ENCODE measurements at regions not wholly inside any gene's neighbourhood (a gene's known extent, or its start where the extent isn't known, plus 50 kb on each side); places are given as distances from the start of the nearest gene placed in this dataset.

- TF ChIP-seq, protein P1, sequence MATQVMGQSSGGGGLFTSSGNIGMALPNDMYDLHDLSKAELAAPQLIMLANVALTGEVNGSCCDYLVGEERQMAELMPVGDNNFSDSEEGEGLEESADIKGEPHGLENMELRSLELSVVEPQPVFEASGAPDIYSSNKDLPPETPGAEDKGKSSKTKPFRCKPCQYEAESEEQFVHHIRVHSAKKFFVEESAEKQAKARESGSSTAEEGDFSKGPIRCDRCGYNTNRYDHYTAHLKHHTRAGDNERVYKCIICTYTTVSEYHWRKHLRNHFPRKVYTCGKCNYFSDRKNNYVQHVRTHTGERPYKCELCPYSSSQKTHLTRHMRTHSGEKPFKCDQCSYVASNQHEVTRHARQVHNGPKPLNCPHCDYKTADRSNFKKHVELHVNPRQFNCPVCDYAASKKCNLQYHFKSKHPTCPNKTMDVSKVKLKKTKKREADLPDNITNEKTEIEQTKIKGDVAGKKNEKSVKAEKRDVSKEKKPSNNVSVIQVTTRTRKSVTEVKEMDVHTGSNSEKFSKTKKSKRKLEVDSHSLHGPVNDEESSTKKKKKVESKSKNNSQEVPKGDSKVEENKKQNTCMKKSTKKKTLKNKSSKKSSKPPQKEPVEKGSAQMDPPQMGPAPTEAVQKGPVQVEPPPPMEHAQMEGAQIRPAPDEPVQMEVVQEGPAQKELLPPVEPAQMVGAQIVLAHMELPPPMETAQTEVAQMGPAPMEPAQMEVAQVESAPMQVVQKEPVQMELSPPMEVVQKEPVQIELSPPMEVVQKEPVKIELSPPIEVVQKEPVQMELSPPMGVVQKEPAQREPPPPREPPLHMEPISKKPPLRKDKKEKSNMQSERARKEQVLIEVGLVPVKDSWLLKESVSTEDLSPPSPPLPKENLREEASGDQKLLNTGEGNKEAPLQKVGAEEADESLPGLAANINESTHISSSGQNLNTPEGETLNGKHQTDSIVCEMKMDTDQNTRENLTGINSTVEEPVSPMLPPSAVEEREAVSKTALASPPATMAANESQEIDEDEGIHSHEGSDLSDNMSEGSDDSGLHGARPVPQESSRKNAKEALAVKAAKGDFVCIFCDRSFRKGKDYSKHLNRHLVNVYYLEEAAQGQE (IDR thresholded peaks at IDR 0.05), result no peak
- no peak for TF ChIP-seq FOXA1 (IDR thresholded peaks at IDR 0.05)
Measured at GRCh38 chr4:41410049-41410448, 127.9 kb upstream of the LIMCH1 start (continued).

GRCh38 chr4:41413670-41414411 is 124.1 kb upstream of the LIMCH1 start:
- Histone ChIP-seq H3K27ac (ENCODE audit: low read depth in 1 of 2, low read length in 2 of 2) (no peak overlapping the region), H3K9me3 (ENCODE audit: control insufficient read depth in 4 of 4, low read length in 3 of 4) (no peaks in the 10 kb centered on the region), H3K36me3 (ENCODE audit: control insufficient read depth in 4 of 4, insufficient read depth in 3 of 4, low read depth in 1 of 4, low read length in 3 of 4) (no peaks in the 10 kb centered on the region), H3K27me3 (ENCODE audit: control insufficient read depth in 4 of 4, insufficient read depth in 4 of 4, low read length in 3 of 4) (no peaks in the 10 kb centered on the region), H3K4me1 (ENCODE audit: control insufficient read depth in 4 of 4, insufficient read depth in 4 of 4, low read length in 3 of 4) (peaks cover 0 to 1% (median 0%) of the 10 kb centered on the region in 4 donors), H3K9ac (ENCODE audit: low read depth in 1 of 2, low read length in 2 of 2) (no peak overlapping the region), H3K4me3 (ENCODE audit: low read depth in 1 of 3, low read length in 3 of 3) (no peak overlapping the region)
- WGBS, result 81% methylated on average over 8 of the region's 8 CpGs
- TF ChIP-seq GABPA (IDR thresholded peaks at IDR 0.05 in 1 of 2, conservative IDR thresholded peaks at IDR 0.05 in 1 of 2) (no peak), HNF4A (conservative IDR thresholded peaks at IDR 0.05) (no peak), RXRA (IDR thresholded peaks at IDR 0.05) (no peak), YY1 (IDR thresholded peaks at IDR 0.05) (no peak)
- no peak for DNase-seq (ENCODE audit: low spot score)

DNA sequence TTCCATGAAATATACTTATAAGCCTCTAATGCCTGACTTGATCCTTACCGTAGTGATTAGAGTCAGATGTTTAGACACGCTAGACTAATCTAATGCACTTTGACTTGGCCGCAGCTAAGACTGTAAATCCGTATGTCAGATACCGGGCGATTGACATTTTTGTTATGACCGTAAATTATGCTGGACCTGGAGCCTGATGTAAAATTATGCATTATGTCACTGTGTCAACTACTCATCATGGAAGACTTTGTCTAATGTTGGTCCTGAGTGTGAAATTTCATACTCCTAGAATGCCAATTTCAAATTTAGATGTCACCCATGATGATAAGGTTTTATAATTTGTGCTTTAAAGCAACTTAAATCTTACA is 123.6 kb upstream of the LIMCH1 start:
- no peak for DNase-seq (ENCODE audit: low spot score)
- Histone ChIP-seq H3K4me3 (ENCODE audit: low read depth in 1 of 3, low read length in 3 of 3) (no peak overlapping the region), H3K27ac (ENCODE audit: low read depth in 1 of 2, low read length in 2 of 2) (no peak overlapping the region), H3K36me3 (ENCODE audit: control insufficient read depth in 4 of 4, insufficient read depth in 3 of 4, low read depth in 1 of 4, low read length in 3 of 4) (no peaks in the 10 kb centered on the region), H3K27me3 (ENCODE audit: control insufficient read depth in 4 of 4, insufficient read depth in 4 of 4, low read length in 3 of 4) (no peaks in the 10 kb centered on the region), H3K9ac (ENCODE audit: low read depth in 1 of 2, low read length in 2 of 2) (no peak overlapping the region), H3K4me1 (ENCODE audit: control insufficient read depth in 4 of 4, insufficient read depth in 4 of 4, low read length in 3 of 4) (peaks cover 0 to 1% (median 0%) of the 10 kb centered on the region in 4 donors), H3K9me3 (ENCODE audit: control insufficient read depth in 4 of 4, low read length in 3 of 4) (no peaks in the 10 kb centered on the region)
- WGBS, result 74% methylated on average over 7 of the region's 7 CpGs
- no peak for TF ChIP-seq RAD21 (IDR thresholded peaks at IDR 0.05)
- TF ChIP-seq RXRA (IDR thresholded peaks at IDR 0.05), result no peak
- TF ChIP-seq, protein P2, sequence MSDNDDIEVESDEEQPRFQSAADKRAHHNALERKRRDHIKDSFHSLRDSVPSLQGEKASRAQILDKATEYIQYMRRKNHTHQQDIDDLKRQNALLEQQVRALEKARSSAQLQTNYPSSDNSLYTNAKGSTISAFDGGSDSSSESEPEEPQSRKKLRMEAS (IDR thresholded peaks at IDR 0.05), result no peak
- TF ChIP-seq TAF1 (conservative IDR thresholded peaks at IDR 0.05), result no peak
- TF ChIP-seq, protein P3, sequence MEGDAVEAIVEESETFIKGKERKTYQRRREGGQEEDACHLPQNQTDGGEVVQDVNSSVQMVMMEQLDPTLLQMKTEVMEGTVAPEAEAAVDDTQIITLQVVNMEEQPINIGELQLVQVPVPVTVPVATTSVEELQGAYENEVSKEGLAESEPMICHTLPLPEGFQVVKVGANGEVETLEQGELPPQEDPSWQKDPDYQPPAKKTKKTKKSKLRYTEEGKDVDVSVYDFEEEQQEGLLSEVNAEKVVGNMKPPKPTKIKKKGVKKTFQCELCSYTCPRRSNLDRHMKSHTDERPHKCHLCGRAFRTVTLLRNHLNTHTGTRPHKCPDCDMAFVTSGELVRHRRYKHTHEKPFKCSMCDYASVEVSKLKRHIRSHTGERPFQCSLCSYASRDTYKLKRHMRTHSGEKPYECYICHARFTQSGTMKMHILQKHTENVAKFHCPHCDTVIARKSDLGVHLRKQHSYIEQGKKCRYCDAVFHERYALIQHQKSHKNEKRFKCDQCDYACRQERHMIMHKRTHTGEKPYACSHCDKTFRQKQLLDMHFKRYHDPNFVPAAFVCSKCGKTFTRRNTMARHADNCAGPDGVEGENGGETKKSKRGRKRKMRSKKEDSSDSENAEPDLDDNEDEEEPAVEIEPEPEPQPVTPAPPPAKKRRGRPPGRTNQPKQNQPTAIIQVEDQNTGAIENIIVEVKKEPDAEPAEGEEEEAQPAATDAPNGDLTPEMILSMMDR (IDR thresholded peaks at IDR 0.05; ENCODE audit: low read depth, low read length, missing input control), result no peak
